Fibroblast of skin of left quadriceps (primary cell): ENCODE measurements at regions not wholly inside any gene's neighbourhood (a gene's known extent, or its start where the extent isn't known, plus 50 kb on each side); places are given as distances from the start of the nearest gene placed in this dataset.

Experiments
- DNase-seq, 2 experiments: peaks; one replicate each; pipeline ENCODE4 v3.0.0-alpha.2; 2013; ENCODE audit warnings: low read depth in 2 of 2

DNA sequence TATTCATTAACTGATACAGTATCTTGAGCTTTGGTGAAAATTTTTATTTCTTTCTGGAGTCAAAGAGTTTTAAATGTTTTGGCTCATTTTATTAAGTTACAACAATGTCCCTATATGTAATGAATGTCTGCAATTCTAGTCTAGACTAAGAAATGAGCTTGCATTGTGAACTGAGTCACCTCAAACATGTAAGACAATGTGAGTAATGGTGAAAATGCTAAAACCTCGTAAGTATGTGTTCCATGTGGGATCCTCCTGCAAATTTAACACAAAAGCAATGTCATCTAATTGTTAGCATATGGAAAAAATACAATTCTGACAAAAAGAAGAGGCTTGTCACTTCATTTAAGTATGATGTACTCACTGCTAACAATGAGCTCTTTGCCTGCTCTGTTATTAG lies 480.5 kb upstream of the FSTL5 start:
- peak; percentile 68 to 69 for DNase-seq

DNA sequence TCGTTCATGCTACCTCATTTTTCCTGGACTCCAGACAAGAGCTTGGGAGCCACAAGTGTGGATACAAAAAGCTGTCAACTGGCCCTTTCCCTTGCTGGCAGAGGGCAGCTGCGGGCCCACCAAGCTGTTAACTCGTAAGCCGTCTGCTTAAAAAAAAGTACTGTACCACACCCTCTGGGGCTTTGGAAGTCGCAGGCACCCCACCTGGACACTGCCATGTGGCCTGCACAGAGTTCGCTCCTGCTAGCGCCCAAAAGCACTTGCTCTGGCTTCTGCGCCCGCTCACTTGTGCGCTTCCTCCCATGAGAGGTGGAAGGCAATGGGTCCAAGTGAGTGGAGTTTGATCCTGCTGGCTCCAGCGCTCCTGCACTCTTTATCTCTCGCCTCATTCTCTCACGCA lies 476.4 kb upstream of the FSTL5 start:
- no peak for DNase-seq

DNA sequence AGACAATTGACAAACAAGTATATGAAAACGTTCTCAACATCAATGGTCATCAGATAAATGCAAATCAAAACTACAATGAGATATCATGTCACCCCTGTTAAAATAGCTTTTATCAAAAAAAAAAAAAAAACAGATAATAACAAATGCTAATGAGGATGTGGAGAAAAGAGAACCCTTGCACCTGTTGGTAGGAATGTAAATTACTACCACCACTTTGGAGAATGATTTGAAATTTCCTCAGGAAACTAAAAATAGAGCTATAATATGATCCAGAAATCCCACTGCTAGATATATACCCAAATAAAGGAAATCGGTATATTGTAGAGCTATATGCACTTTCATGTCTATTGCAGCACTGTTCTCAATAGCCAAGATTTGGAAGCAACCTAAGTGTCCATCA lies 470.6 kb upstream of the FSTL5 start:
- DNase-seq = no peak

DNA sequence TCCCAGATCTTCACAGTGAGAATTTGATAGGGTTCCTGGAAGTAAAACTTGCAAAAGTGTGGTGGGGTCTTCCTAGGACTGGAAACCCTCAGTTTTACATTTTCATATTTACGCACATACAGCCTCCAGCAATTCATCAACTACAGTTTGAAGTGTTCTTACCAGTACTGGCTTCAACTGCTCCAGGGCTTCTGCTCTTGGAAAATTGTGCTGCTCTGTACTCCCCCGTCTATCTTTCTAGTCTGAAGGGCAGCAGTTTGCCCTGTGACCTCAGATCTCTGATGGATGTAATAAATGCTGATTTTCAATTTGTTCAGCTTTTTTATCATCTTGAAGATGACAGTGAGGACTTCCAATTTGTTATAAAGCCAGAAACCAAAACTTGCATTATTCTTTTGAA lies 458.9 kb upstream of the FSTL5 start:
- DNase-seq = no peak

DNA sequence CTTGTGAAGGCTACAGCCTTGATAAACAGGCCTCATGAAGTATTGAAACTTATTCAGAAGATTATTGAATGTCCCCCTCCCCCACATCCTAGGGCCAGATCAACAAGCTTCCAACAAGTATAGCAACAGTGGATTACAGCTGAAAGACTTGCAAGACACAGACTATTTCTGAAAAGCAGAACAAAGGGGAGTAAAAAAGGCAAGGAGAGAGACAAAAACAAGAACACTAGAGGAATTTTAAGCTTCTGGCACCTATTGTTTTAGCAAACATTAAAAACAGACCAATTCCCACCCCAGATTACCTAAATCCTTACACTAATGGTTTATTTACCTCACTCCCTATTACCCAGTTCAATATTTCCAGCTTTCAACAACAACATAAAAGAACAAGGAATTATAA lies 446.3 kb upstream of the FSTL5 start:
- no peak for DNase-seq

DNA sequence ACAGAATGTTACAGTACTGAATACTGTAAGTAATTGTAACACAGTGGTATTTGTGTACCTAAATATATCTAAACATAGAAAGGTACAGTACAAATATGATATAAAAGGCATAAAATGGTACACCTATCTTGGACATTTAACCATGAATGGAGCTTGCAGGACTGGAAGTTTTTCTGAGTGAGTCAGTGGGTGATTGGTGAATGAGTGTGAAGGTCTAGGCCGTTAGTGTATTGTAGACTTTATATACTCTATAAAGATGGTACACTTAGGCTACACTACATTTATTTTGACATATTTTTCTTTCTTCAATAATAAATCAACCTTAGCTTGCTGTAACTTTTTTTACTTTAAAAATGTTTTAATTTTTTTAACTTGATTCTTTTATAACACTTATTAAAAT lies 422.5 kb upstream of the FSTL5 start:
- DNase-seq = no peak

DNA sequence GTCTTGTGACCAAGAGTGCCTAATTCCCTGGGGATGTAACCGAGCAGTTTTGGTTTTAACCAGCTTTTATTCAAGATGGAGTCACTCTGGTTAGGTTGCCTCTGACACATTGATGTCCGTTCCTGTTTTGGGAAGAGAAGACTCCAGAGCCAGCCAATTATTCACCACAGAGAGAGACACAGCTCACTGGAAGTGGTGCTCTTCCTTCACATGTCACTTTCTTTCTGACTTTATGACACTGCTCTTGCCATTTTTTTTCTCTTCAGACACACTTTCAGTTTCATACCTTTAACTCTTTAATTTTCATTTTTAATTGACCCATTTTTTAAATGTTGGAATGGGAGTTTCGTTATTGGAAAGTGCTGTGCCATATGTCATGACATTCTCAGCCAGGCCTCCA lies 418.4 kb upstream of the FSTL5 start:
- DNase-seq = no peak

DNA sequence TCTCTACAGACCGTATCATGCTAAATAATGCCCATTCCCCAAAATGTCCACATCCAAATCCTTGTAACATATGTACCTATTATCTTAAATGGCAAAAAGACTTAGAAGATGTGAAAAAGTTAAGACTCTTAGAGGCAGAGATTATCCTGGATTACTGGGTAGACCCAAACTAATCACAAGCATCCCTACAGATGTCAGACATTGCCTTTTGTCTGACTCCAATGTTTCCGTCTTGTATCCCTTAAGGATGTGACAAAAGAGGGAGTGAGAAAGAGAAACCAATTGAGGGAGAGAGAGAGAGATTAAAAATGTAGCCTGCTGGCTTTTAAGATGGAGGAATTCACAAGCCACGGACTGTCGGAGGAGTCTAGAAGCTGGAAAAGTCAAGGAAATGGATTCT lies 401.9 kb upstream of the FSTL5 start:
- DNase-seq = no peak

DNA sequence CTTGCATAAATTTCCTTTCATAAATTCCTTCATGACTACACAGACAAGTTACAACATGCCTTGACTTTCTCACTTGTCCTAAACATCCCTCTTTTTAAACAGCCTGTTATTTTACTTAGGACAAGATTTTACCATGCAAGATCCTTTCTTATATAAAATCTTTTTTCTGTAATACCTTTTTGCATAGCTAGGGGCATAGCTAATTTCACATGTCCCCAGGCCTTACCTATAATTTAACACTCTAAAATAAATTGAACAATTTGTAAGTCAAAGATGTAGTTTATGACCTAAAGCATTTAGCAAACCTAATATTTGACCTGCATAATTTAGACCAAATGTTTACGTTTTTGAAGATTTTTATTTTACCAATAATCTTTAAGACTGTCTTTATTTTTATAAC lies 396.3 kb upstream of the FSTL5 start:
- DNase-seq = no peak

DNA sequence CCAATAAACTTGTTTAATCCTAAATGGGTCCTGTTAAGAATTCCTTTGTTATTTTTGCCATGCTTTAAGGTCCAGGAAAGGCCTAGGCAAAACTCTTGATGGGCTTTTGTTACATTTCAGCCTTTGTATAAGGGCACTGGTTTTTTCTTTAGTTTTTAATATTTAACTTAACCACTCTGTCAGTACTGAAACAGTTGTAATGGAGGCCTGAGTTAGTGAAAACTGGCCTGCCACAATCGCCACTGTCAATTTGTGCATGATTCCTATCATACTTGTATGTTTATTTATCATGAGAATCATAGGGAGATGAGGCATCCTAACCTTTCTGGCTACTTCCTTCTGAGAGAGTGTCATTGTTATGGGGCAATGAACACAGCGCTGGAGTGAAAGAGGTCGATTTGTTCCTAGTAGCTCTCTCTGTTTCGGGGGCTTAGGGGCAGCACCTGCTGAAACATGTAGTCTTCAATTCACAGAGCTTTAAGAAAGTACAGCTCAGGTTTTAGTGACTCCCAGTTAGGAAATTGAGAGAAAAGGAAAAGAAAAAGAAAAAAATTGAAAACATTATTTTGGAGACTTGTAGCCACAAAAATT lies 393.8 kb upstream of the FSTL5 start:
- DNase-seq = no peak

DNA sequence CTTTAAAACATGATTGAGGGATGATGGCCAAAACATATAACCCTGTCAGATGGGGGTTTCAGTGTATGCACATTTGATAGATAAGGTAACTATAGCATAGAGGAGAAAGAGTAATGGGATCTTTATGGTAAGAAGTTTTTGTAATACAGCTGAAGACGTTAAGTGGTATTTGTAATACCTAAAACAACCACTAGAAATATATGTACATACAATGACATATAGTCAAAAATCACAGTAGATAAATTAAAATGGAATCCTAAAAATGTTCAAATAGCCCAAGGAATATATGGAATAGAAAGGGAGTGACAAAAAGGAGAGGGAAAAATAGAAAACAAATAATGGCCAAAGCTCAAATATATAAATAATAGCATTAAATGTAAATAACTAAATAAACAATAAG lies 371.3 kb upstream of the FSTL5 start:
- no peak for DNase-seq

DNA sequence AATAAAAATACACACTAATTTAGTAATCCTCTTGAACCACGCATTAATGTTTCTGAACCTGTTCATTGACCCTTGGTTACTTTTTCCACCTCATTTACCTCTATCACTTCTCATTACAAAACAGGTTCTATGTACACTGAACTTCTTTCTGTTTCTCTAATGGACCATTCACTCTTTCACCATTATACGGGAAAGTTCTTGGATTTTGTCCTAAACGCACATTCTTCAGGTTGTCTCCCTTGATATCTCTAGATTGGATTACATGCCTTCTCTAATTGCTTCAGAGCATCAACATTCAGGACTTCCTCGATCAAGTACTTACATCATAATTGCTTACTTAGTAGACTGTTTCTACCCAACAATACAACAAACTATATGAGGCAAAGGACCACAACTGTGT lies 359.4 kb upstream of the FSTL5 start:
- DNase-seq = no peak

DNA sequence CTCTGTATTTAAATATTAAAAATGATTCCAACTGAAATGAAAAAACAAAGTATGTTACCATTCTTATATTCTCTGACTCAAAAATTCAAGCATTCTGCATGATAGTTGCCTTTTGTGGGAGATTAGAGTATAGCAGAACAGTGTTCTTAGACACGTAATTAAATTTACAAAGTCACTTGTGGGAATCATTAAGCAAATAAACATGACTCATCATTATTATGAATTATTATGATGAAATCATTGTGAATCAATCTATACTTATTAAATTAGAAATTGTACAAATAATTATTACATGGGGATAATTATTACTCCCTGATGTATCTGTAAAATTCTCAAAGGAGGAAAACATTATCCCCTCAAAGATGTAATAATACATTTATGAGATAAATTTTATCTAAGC lies 358.9 kb upstream of the FSTL5 start:
- DNase-seq = no peak

DNA sequence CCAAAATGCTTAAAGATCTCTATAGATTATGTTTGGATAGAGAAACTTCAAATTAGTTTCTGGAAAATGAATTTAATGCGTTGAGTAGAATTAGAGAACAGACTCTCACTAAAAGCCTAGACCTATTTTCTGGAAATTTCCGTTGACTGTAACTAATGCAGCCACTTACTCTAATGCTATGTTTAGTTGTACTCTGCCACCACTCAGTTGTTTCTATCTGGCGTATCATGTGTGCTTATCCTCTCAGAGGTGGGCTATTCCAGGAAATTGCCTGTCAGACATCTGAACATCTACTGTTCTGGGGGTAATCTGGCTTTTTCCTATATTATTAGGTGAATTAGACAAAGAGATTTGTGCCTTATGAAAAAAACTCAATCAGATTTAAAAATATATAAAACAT lies 347.1 kb upstream of the FSTL5 start:
- DNase-seq = no peak

DNA sequence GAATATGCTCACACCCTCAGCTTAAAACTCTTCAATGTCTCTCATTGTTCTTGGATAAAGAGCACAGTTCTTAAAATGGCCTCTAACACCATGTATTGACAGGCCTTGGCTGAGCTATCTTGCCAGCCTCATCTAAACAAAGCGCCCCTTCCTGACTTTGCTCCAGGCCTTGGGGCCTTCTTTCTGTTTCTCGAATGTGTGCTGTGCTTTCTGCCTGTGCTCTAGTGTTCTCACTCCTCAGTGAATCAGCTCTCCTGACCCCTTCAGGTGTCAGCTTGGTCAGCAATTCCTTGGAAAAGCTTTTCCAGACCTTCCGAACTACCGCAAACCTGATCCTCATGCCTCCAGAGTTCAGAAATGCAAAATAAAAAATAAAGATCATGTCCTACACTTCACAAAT lies 346.3 kb upstream of the FSTL5 start:
- DNase-seq = no peak

DNA sequence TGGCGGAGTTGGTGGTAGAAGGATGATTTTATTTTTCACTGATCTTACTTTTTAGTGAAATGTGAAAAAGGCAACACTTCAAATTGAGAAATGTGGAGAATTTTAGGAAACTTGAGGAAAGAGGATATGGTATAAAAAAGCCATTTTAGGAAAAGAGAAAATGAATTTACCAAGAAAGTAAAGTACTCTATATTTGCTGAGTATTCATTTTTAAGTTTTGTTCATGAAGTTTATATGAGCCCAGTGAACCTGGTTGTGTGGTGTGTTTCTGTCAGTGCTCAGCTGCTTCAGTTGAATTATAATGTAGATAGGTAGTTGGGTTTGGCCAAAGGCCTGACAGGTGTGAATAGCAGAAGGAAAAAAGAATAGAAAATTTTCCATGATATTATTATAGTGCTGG lies 345.5 kb upstream of the FSTL5 start:
- no peak for DNase-seq

DNA sequence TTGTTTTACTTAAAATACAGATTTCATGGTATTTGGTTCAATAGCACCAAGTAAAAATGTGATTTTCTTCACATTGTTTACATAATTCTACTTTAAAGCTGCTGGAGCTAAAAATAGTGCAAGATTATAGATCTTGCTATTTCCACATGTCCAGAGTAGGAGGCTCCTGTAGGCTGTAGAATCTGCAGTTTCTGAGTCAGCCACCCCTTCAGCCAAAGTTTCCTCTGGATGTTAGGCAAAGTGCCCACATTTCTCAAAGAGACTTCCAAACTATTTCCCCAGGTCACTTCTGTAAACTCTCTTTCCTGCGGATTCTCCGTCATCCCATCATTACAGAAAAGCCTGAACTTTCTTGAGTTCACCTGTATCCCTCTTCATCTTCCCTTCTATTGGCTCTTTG lies 342.5 kb upstream of the FSTL5 start:
- DNase-seq = peak; percentile 17 to 27

DNA sequence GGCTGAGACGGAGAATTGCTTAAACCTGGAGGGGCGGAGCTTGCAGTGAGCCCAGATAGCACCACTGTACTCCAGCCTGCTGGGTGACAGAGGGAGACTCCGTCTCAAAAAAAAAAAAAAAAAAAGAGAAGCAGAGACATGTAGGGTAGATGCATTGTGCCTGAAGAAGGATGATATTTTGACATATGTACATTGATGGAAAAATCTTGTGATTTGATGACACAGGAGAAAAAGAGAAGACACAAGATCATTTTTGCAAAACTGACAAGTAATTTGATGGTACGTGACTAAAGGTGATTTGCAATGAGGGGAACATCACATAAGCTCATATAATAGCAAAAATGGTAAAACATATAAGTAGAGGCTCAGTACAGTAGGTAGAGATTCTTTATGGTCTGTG lies 340.1 kb upstream of the FSTL5 start:
- DNase-seq = no peak

DNA sequence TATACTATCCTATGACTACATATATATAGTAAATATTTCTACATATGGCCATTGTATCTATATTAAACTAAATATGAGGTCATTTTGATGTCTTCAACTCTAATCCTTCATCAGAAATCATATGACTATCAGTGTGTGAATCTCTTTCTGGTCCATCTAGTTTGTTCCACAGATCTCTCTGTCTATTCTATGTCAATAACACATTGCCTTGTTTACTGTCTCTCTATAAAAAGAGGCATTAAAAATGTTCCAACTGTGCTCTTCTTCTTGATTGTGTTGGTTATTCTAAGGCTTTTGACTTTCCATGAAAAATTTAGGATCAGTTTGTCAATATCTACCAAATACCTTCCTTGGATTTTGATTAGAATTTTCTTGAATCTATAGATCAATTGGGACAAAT lies 338.3 kb upstream of the FSTL5 start:
- DNase-seq = no peak

DNA sequence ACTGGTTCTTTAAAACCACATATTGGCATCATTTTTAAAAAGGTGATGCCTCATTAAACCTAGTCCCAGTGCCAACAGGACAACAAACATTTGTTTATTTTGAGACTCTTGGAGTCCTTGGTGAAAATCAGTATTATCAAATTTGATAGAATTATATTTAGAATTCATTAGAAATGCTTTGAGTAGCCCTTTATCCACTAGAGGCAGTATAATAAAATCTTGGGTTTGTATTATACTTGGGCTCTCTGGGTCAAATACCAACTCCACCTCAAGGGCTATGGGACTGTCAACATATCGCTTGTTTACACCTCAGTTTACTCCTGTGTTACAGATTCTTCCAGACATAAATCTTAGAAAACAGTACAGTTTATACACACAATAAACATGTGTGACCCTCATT lies 335.7 kb upstream of the FSTL5 start:
- no peak for DNase-seq

DNA sequence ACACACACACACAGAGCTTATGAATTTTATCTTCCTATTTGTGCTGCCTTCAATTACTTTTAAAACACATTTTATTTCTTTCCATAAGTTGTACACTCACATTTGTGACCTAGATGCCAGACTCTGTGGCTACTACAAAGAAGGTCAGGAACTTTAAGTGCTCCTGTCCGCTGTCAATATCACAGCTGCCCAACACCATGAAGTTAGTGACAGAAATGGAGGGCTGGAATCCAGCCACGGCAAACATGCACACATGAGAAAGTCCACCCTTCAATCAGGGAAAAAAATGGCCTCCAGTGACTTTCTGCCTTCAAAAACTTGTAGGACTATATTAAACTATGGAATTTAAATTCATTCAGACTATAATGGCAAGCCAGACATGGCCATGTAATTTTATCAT lies 334.4 kb upstream of the FSTL5 start:
- no peak for DNase-seq

DNA sequence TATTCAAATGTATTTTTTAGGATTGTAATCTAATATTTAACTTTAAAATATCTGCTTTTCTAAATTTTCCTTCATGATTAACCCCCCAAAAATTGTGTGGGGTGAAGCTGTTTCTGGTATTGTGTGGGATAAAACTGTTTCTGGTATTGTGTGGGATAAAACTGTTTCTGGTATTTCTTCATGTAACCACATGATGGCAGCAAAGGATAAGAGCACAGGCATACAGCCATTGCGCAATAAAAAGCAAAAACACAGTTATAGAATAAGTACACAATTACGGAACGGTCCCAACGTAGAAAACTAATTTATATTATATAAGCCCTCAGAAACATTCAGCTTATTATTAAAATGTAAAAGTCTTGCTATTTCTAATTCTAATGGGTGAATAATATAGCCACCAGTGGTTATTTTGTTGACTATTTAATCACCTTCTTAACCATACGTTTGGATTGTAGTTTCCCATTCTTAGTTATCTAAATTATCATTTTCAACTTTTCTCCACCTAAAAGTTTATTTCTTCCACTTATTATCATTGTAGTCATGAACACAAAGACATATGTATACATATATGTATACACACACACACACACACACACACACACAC lies 333.9 kb upstream of the FSTL5 start:
- DNase-seq = peak; percentile 13 to 22

DNA sequence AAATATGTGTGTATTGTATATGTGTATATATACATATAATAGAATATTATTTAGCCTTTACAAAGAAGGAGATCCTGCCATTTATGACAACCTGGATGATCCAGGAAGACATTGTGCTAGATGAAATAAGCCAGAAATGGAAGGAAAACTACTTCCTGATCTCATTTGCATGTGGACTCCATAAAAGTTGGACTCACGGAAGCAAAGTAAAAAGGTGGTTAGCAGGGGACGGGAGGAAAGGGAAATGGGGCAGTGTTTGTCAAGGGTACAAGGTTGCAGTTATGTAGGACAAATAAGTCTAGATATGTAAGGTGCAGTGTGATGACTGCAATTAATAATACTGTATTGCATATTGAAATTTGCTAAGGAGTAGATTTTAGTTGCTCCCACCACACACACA lies 331.1 kb upstream of the FSTL5 start:
- no peak for DNase-seq

DNA sequence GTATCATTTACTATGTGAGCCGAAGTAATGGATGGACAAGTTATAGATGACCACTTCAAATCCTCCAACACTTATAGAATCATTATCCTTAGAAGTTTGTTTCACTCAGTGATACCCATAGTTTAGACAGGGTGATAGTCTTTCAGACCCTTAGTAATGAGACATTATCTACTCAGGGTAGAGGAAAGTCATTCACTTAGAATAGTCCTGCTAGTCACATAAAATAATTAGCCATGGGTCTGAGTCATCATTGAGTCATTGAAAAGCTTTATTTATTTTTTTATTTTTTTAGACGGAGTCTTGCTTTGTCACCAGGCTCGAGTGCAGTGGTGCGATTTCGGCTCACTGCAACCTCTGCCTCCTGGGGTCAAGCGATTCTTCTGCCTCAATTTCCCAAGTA lies 321.7 kb upstream of the FSTL5 start:
- peak in 1 of 2 experiments; percentile 9 for DNase-seq
